ENCODE measurements at regions not wholly inside any gene's neighbourhood (a gene's known extent, or its start where the extent isn't known, plus 50 kb on each side); places are given as distances from the start of the nearest gene placed in this dataset.

- no peak for ATAC-seq
- Histone ChIP-seq H3K4me1 (ENCODE audit: control insufficient read depth, insufficient read depth, low read length) (no peaks in the 10 kb centered on the region), H3K4me3 (no peak overlapping the region), H3K27ac (ENCODE audit: control insufficient read depth, insufficient read depth) (no peak overlapping the region), H3K27me3 (replicated peaks in 1 of 2; ENCODE audit: control insufficient read depth in 2 of 2, insufficient read depth in 2 of 2, low read length in 1 of 2) (peaks cover 0 to 3% of the 10 kb centered on the region in 2 experiments; a peak in 1 of 4 replicates), H3K9ac (ENCODE audit: control insufficient read depth, insufficient read depth, low read length) (no peak overlapping the region), H3K9me3 (replicated peaks; ENCODE audit: control insufficient read depth, insufficient read depth, low read length) (no peaks in the 10 kb centered on the region), H3K36me3 (ENCODE audit: control insufficient read depth in 2 of 2, insufficient read depth in 2 of 2, low read length in 1 of 2) (no peaks in the 10 kb centered on the region), H4K20me1 (ENCODE audit: control insufficient read depth, insufficient read depth) (no peaks in the 10 kb centered on the region), H3K79me2 (ENCODE audit: control insufficient read depth, insufficient read depth, low read length) (no peaks in the 10 kb centered on the region), H2AFZ (ENCODE audit: control insufficient read depth, low read depth, low read length) (no peak overlapping the region), H3K4me2 (ENCODE audit: control insufficient read depth, insufficient read depth) (no peak overlapping the region)
- in situ Hi-C loops (cut with MboI) = no loop called here
- POLR2A ChIA-PET = interaction anchor here (0.5 kb wide), 1 partner anchor 424 kb away, joined by 4 read pairs; no protein-coding TSS in a partner anchor
- SMC1A ChIA-PET (ENCODE audit: uncharacterized antibody, unreplicated experiment) = interaction anchor here (1.5 kb wide), 1 partner anchor 30 kb away, joined by 3 read pairs; no protein-coding TSS in a partner anchor
- TF ChIP-seq FOXK2 (IDR thresholded peaks at IDR 0.05) (no peak), PAX8 (IDR thresholded peaks at IDR 0.05) (no peak), SPI1 (IDR thresholded peaks at IDR 0.05; ENCODE audit: borderline replicate concordance, insufficient read depth, low read depth, low read length) (no peak), MYB (IDR thresholded peaks at IDR 0.05; ENCODE audit: borderline replicate concordance, low read depth, low read length) (no peak), ZBTB40 (IDR thresholded peaks at IDR 0.05; ENCODE audit: borderline replicate concordance) (no peak), SREBF1 (IDR thresholded peaks at IDR 0.05; ENCODE audit: low read length) (no peak), FOXM1 (IDR thresholded peaks at IDR 0.05; ENCODE audit: low read depth, low read length) (no peak), GABPA (IDR thresholded peaks at IDR 0.05; ENCODE audit: low read depth) (no peak), ZBTB11 (CRISPR knock-in tag; IDR thresholded peaks at IDR 0.05) (no peak)
- RAD21 ChIA-PET (ENCODE audit: unreplicated experiment) = no interaction called here
- BruUV-seq (replicated peaks) = no TSS peak
- intact Hi-C loops (cut with micrococcal nuclease; ENCODE audit: unreplicated experiment) = no loop called here
- DNase-seq (ENCODE audit: low read depth, low spot score) = no peak
- CTCF ChIA-PET = interaction anchor here (0.7 kb wide), 1 partner anchor 222 kb away, joined by 3 read pairs; no protein-coding TSS in a partner anchor
- no peak for FAIRE-seq
- WGBS (ENCODE audit: insufficient coverage, insufficient replicate concordance, low lambda C conversion rate, missing lambda C conversion rate) = 43% methylated on average over 2 of the region's 2 CpGs
Measured at GRCh38 chr18:45349467-45349866, 265.8 kb upstream of the SLC14A2 start.

Measured in GM12878 (cell line).